ENCODE measurements at regions not wholly inside any gene's neighbourhood (a gene's known extent, or its start where the extent isn't known, plus 50 kb on each side); places are given as distances from the start of the nearest gene placed in this dataset.

GRCh38 chr6:14772188-14772587 is 473.7 kb upstream of the JARID2 start:
- SMC1A ChIA-PET (ENCODE audit: uncharacterized antibody, unreplicated experiment) = no interaction called here
- Histone ChIP-seq H3K9me3 (replicated peaks; ENCODE audit: control insufficient read depth, insufficient read depth, low read length) (no peaks in the 10 kb centered on the region), H3K27me3 (replicated peaks in 1 of 2; ENCODE audit: control insufficient read depth in 2 of 2, insufficient read depth in 2 of 2, low read length in 1 of 2) (no peaks in the 10 kb centered on the region), H3K79me2 (ENCODE audit: control insufficient read depth, insufficient read depth, low read length) (no peaks in the 10 kb centered on the region), H3K36me3 (ENCODE audit: control insufficient read depth in 2 of 2, insufficient read depth in 2 of 2, low read length in 1 of 2) (no peaks in the 10 kb centered on the region), H3K4me2 (ENCODE audit: control insufficient read depth, insufficient read depth) (no peak overlapping the region), H4K20me1 (ENCODE audit: control insufficient read depth, insufficient read depth) (no peaks in the 10 kb centered on the region), H3K9ac (ENCODE audit: control insufficient read depth, insufficient read depth, low read length) (no peak overlapping the region), H2AFZ (ENCODE audit: control insufficient read depth, low read depth, low read length) (no peak overlapping the region), H3K27ac (ENCODE audit: control insufficient read depth, insufficient read depth) (no peak overlapping the region), H3K4me1 (ENCODE audit: control insufficient read depth, insufficient read depth, low read length) (no peaks in the 10 kb centered on the region), H3K4me3 (no peak overlapping the region)
- CTCF ChIA-PET = no interaction called here
- BruUV-seq (replicated peaks) = no TSS peak
- POLR2A ChIA-PET = no interaction called here
- FAIRE-seq (no peak), DNase-seq (ENCODE audit: low read depth, low spot score) (no peak), ATAC-seq (no peak)
- WGBS (ENCODE audit: insufficient coverage, insufficient replicate concordance, low lambda C conversion rate, missing lambda C conversion rate) = 51% methylated on average over 7 of the region's 7 CpGs
- intact Hi-C loops (cut with micrococcal nuclease; ENCODE audit: unreplicated experiment) (no loop called here), in situ Hi-C loops (cut with MboI) (no loop called here)
- RAD21 ChIA-PET (ENCODE audit: unreplicated experiment) = no interaction called here
- TF ChIP-seq IRF4 (IDR thresholded peaks at IDR 0.05; ENCODE audit: low read depth, low read length) (no peak), ZNF24 (IDR thresholded peaks at IDR 0.05) (no peak), MYB (IDR thresholded peaks at IDR 0.05; ENCODE audit: borderline replicate concordance, low read depth, low read length) (no peak), POLR2A (IDR thresholded peaks at IDR 0.05; ENCODE audit: low read depth, low read length) (no peak), EZH2 (IDR thresholded peaks at IDR 0.05; ENCODE audit: borderline replicate concordance, control insufficient read depth, low read depth, low read length) (no peak), ZNF207 (IDR thresholded peaks at IDR 0.05; ENCODE audit: borderline replicate concordance) (no peak), JUND (IDR thresholded peaks at IDR 0.05; ENCODE audit: low read depth, low read length) (no peak), ZNF592 (IDR thresholded peaks at IDR 0.05) (no peak), NFYA (IDR thresholded peaks at IDR 0.05; ENCODE audit: borderline replicate concordance, low read depth, low read length) (no peak), IKZF2 (IDR thresholded peaks at IDR 0.05) (no peak), CEBPZ (IDR thresholded peaks at IDR 0.05; ENCODE audit: low read depth, low read length) (no peak), MLLT1 (IDR thresholded peaks at IDR 0.05) (no peak)

All from GM12878 (cell line).